Adipocyte (in vitro differentiated cells): ENCODE measurements at regions not wholly inside any gene's neighbourhood (a gene's known extent, or its start where the extent isn't known, plus 50 kb on each side); places are given as distances from the start of the nearest gene placed in this dataset.

ENCODE experiments used
- DNase-seq: peaks from one replicate; pipeline ENCODE4 v3.0.0-alpha.2; 2015; ENCODE audit warnings: low read depth
- H3K27me3 ChIP-seq: replicated peaks from 2 replicates; pipeline ENCODE4 v1.7.0; 2013; ENCODE audit warnings: mild to moderate bottlenecking, low read length, moderate library complexity; ENCODE audit not compliant: control insufficient read depth, insufficient read depth
- H3K36me3 ChIP-seq: 2 replicates; pipeline ENCODE4 v1.7.0; 2013; ENCODE audit warnings: low read length, mild to moderate bottlenecking, moderate library complexity; ENCODE audit not compliant: control insufficient read depth, insufficient read depth, severe bottlenecking
- H3K4me1 ChIP-seq: 2 replicates; pipeline ENCODE4 v1.7.0; 2013; ENCODE audit warnings: mild to moderate bottlenecking, low read length, moderate library complexity; ENCODE audit not compliant: control insufficient read depth, insufficient read depth
- H3K4me3 ChIP-seq: 2 replicates; pipeline ENCODE4 v1.7.0; 2013; ENCODE audit warnings: mild to moderate bottlenecking, low read length, moderate library complexity
- H3K9ac ChIP-seq: 2 replicates; pipeline ENCODE4 v1.7.0; 2013; ENCODE audit warnings: mild to moderate bottlenecking, low read length, moderate library complexity
- H3K9me3 ChIP-seq: 2 replicates; pipeline ENCODE4 v1.7.0; 2013; ENCODE audit warnings: mild to moderate bottlenecking, low read length, moderate library complexity; ENCODE audit not compliant: control insufficient read depth

DNA sequence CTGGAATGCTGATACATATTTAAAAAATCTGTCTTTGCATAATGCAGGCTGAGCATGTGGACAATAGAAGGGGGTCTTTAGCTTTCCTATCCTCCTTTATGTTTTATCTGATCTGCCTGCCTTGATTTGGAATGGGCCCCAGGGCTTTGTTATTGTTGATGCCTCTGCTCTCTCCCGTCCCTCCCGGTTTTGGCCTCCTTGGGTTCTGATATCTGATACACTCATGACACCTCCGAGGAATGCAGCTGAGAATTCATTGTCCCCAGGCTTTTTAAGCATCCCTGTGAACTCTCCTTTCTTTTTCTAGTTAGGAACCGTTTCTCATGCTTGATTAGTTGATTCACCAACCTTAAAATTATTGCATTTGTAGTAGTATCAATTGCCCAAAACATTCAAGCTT is 185.5 kb upstream of the RALGAPA2 start:
- Histone ChIP-seq H3K4me3 (no peak overlapping the region), H3K36me3 (no peaks in the 10 kb centered on the region), H3K9me3 (no peaks in the 10 kb centered on the region), H3K27me3 (peaks cover 3% of the 10 kb centered on the region), H3K9ac (no peak overlapping the region), H3K4me1 (no peaks in the 10 kb centered on the region)
- DNase-seq: no peak

DNA sequence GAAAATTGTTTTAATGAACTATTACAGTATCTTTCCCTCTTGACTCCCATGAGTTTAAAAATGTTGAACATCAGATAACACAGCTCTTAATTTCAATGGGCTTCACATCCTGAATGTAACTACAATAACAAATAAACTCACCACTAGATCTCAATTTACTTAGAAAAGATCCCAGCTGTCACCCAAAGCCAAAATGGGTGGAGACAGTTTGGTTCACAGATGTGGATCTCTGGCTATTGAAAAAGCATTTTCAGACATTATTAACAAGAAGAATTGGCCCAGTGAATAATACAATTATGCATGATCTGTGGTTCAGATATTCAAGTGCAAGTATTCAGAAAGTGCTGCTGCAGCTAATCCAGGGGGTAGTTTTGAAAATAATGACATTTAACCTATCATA is 184.7 kb upstream of the RALGAPA2 start:
- H3K9me3 ChIP-seq: no peaks in the 10 kb centered on the region
- no peak overlapping the region for H3K9ac ChIP-seq
- no peaks in the 10 kb centered on the region for H3K36me3 ChIP-seq
- peaks cover 4% of the 10 kb centered on the region for H3K27me3 ChIP-seq
- no peak overlapping the region for H3K4me3 ChIP-seq
- no peak for DNase-seq
- no peaks in the 10 kb centered on the region for H3K4me1 ChIP-seq

DNA sequence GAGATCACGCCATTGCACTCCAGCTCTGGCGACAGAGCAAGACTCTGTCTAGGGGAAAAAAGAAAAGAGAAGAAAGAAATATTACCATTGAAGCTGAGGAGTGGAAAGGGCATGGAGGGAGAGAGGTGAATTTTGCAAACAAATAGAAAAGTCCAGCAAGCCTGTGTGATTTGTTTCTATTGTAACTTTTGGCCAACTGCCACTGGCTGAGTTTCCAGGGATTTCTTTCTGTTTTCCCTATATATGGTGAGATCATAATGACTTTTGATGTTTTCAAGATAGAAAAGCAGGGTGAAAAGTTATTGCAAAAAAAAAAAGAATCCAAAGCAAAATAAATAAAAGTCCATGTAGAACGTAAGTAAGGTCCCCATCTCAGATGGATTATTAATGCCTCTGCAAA is 184.2 kb upstream of the RALGAPA2 start:
- Histone ChIP-seq H3K36me3 (no peaks in the 10 kb centered on the region), H3K9ac (no peak overlapping the region), H3K9me3 (no peaks in the 10 kb centered on the region), H3K4me1 (no peaks in the 10 kb centered on the region), H3K27me3 (peaks cover 4% of the 10 kb centered on the region), H3K4me3 (no peak overlapping the region)
- DNase-seq: no peak

DNA sequence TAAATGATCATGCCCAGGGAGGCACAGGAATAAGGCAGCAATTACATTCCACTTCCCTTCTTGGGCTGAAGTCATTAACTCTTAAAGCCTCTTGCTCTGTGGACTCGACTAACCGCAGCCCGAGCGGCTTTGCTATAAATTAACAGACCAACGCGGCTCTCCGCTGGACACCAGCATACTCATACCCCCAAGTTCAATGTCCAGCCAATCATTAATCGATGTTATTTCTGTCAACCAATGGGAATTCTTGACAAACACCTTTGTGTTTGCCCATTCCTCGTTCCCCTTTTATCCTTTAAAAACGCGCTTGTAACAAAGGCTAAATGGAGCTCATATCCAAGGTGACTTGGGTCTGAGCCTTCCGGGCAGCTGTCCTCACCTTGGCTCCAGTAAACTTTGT is 183.1 kb upstream of the RALGAPA2 start:
- Histone ChIP-seq H3K36me3 (no peaks in the 10 kb centered on the region), H3K9ac (no peak overlapping the region), H3K4me1 (no peaks in the 10 kb centered on the region), H3K4me3 (no peak overlapping the region), H3K9me3 (no peaks in the 10 kb centered on the region), H3K27me3 (peaks cover 7% of the 10 kb centered on the region)
- no peak for DNase-seq

DNA sequence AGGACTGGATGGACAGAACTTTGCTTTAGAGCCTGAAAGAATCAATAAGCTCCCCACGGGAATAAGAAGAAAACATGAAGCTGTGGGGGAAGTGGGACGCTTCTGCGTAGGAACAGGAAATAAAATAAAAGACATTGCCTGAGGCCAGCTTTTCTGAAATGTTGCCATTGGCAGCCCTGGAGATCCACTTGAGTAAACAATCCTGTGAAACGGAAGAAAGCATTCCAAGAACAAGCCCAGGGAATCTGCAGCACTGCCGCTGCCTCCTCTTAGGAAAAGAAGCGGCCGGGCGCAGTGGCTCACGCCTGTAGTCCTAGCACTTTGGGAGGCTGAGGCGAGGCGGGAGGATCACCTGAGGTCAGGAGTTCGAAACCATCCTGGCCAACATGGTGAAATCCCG is 182.3 kb upstream of the RALGAPA2 start:
- Histone ChIP-seq H3K9me3 (no peaks in the 10 kb centered on the region), H3K4me1 (no peaks in the 10 kb centered on the region), H3K4me3 (no peak overlapping the region), H3K36me3 (no peaks in the 10 kb centered on the region), H3K27me3 (peaks cover 7% of the 10 kb centered on the region), H3K9ac (no peak overlapping the region)
- DNase-seq: no peak

DNA sequence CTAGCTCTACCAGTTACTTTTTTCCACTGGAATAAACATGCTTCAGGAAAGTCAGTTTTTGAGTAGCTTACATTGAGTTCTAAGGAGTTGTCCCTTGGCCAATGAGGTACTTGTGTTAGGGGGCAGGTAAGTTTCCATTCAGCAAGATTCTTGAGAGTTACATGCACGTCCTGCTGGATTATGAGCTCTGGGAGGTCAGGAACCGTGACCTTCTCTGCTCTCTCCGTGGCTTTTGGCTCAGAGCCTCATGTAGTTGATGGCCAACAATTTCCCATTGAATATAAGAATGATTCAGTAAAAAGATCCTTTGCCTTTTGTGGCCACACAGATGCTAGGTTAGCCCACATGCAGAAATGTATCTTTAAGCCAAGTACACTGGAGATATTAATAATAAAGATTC is 181.8 kb upstream of the RALGAPA2 start:
- H3K4me3 ChIP-seq: no peak overlapping the region
- no peak overlapping the region for H3K9ac ChIP-seq
- H3K27me3 ChIP-seq: peaks cover 7% of the 10 kb centered on the region
- no peaks in the 10 kb centered on the region for H3K36me3 ChIP-seq
- no peak for DNase-seq
- H3K4me1 ChIP-seq: no peaks in the 10 kb centered on the region
- H3K9me3 ChIP-seq: no peaks in the 10 kb centered on the region

DNA sequence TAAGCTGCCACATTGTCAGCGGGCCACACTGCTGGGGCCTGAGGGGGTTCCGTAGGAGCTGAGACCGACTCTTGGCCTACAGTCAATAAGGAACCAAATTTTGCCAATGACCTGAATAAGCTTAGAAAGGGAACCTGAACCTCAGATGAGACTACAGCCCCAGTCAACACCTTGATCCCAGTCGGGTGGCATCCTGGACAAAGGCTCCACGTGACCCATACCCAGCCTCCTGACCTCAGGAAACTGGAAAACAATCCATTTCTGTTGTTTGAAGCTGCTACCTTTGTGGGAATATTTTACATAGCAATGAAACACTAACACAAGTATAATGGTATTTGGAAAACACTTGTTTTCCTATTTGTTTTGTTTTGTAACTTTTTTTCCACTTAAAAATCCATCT is 179.9 kb upstream of the RALGAPA2 start:
- no peak overlapping the region for H3K4me3 ChIP-seq
- H3K4me1 ChIP-seq: no peaks in the 10 kb centered on the region
- H3K9ac ChIP-seq: no peak overlapping the region
- peaks cover 7% of the 10 kb centered on the region for H3K27me3 ChIP-seq
- DNase-seq: no peak
- no peaks in the 10 kb centered on the region for H3K9me3 ChIP-seq
- no peaks in the 10 kb centered on the region for H3K36me3 ChIP-seq

DNA sequence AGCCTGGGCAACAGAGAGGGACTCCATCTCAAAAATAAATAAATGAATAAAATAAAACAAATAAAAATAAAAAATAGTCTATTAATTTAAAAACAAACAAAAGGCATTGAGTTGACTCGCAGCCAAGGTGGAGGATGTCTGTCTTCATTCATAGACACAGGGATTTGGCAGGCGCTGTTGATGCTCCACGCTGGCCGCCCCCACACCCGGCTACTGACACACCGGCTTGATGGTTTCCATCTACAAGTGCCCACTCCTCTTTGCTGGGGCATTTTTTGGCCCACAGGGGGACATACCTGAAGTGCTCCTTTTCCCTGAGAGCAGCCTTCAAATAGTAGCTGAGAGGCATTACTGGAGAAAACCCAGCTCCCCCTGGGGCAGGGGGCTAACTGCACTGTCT is 178.3 kb upstream of the RALGAPA2 start:
- H3K4me1 ChIP-seq: no peaks in the 10 kb centered on the region
- H3K4me3 ChIP-seq: no peak overlapping the region
- H3K27me3 ChIP-seq: peaks cover 7% of the 10 kb centered on the region
- no peak overlapping the region for H3K9ac ChIP-seq
- no peak for DNase-seq
- H3K9me3 ChIP-seq: no peaks in the 10 kb centered on the region
- H3K36me3 ChIP-seq: no peaks in the 10 kb centered on the region

DNA sequence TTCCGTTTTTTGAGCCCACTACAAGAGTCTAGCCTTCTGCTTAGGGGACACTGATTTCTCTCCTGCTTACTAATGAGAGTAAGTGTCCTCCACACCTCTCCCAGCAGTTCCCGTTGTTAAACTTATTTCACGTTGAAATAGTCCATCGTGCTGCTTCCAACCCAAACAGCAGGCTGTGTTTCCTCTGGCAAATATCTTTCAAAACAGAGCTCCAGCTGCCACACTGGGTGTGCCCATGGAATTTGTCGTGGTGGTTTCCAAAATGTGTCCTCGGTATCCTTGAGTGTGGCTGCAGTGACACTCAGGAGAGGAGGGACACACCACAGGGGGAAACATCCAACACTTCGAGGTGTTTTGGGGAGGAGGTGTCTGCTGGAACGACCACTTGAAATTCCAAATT is 176.5 kb upstream of the RALGAPA2 start:
- DNase-seq: no peak
- Histone ChIP-seq H3K4me1 (no peaks in the 10 kb centered on the region), H3K4me3 (no peak overlapping the region), H3K36me3 (no peaks in the 10 kb centered on the region), H3K9ac (no peak overlapping the region), H3K9me3 (no peaks in the 10 kb centered on the region), H3K27me3 (peaks cover 7% of the 10 kb centered on the region)

DNA sequence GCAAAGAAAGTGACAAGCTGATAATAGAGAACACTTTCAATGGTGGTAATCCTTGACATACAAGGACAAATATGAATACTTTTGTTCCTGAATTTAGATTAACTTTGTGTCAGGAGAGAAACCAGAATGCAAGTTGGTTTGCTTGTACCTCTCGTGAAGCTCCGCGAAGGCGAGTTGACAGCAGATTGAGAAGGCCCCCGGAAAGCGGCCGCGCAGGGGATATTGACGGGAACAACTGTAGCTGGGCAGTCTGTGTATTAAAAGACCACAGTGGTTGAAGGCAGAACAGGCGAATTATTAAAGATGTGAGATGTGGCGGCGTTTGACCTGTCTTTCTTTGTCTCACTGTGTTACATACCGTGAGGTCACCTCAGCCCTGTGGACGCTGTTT is 175.8 kb upstream of the RALGAPA2 start:
- H3K4me3 ChIP-seq: no peak overlapping the region
- DNase-seq: no peak
- H3K4me1 ChIP-seq: no peaks in the 10 kb centered on the region
- H3K27me3 ChIP-seq: peaks cover 7% of the 10 kb centered on the region
- no peak overlapping the region for H3K9ac ChIP-seq
- no peaks in the 10 kb centered on the region for H3K36me3 ChIP-seq
- no peaks in the 10 kb centered on the region for H3K9me3 ChIP-seq

DNA sequence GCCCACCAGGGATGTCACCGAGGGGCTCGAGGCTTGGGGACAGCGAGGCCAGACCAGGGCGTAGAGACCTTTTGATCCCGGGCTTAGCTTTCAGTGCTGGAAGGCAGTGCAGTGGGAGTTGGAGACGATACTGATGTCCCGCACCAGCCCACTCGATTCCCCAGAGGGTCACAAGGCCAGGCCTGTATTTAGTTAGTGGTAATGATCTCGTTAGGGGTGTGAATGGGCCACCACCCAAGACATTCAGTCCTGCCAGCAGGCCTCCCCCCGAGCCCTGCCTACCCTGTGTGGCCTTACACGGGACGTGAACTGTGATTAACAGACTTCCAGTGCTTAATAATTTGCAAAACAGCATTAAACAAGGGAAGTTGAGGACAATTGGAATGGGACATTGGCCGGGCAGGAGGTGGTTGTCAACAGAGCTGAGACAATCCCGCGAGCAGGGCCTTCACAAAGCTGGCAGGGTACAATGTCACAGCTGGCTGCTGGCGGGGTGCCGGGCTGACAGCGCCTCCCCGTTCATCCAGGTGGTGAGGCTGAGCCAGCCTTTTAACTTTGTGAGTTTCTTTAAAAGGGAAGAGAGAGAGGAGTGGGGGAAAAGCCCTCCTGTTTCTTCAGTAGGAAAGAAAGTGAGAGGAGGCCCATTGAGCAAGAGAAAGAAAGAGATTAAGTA is 175.3 kb upstream of the RALGAPA2 start:
- H3K4me1 ChIP-seq: no peaks in the 10 kb centered on the region
- H3K27me3 ChIP-seq: peaks cover 4% of the 10 kb centered on the region
- no peaks in the 10 kb centered on the region for H3K36me3 ChIP-seq
- H3K4me3 ChIP-seq: no peak overlapping the region
- H3K9ac ChIP-seq: no peak overlapping the region
- DNase-seq: no peak
- no peaks in the 10 kb centered on the region for H3K9me3 ChIP-seq

DNA sequence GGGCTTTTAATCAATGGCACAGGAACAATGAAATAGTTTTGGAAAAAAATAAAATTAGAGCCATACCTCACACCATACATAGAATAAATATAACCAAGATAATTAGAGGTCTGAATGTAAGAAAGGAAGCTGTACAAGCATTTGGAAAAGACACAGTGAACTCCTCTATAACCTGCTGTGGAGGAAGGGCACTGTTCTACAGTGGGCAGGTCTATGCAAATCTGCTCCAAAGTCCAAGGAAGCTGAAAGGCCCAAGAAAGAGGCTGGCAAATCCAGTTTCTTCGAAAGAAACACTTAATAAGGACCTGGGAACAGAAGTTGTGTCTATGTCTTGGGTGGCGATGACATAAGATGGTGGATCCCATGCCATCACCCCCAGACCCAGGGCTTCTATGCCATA is 169.4 kb upstream of the RALGAPA2 start:
- Histone ChIP-seq H3K9me3 (no peaks in the 10 kb centered on the region), H3K36me3 (no peaks in the 10 kb centered on the region), H3K27me3 (peaks cover 6% of the 10 kb centered on the region), H3K9ac (no peak overlapping the region), H3K4me1 (no peaks in the 10 kb centered on the region), H3K4me3 (no peak overlapping the region)
- DNase-seq: no peak
